IMR-90 (cell line): ENCODE measurements at regions not wholly inside any gene's neighbourhood (a gene's known extent, or its start where the extent isn't known, plus 50 kb on each side); places are given as distances from the start of the nearest gene placed in this dataset.
"Not testable (repeated sequence)": the region's sequence is repeated elsewhere in the genome, so short reads cannot be mapped to it uniquely, and the experiment has no call there.

Experiments
- ATAC-seq: fragments of 200-7000 bp; cut with Tn5 transposase; 2 replicates; pipeline ENCODE4 v1.9.1; 2020; ENCODE audit warnings: low read depth, mild to moderate bottlenecking, moderate library complexity
- BruUV-seq: library from RNA; stranded (reverse); fragments of 400-500 nt; replicated peaks from 2 replicates; lab custom pipeline; 2021; lab: Mats Ljungman, UMichigan
- CTCF ChIA-PET: fragments of 300-600 bp; formaldehyde crosslinking; extraction: SDS; loops from one replicate; lab custom pipeline; 2021; ENCODE audit warnings: antibody characterized with exemption; lab: Yijun Ruan, JAX
- POLR2A ChIA-PET: fragments of 300-600 bp; sonication (Branson Sonifier 250); formaldehyde crosslinking; loops from one replicate; lab custom pipeline; 2022; ENCODE audit warnings: antibody characterized with exemption; ENCODE audit not compliant: unreplicated experiment; lab: Charles Lee
- DNase-seq: peaks from one replicate; pipeline ENCODE4 v3.0.0; 2013
- H2AFZ ChIP-seq: replicated peaks from 2 replicates; pipeline ENCODE3; 2013; ENCODE audit warnings: low read length, mild to moderate bottlenecking; ENCODE audit not compliant: poor library complexity
- H2AK5ac ChIP-seq: 2 replicates; pipeline ENCODE4 v1.6.1; 2013; ENCODE audit warnings: low read depth, low read length, inconsistent platforms
- H2AK9ac ChIP-seq: replicated peaks from 2 replicates; pipeline ENCODE3; 2013; ENCODE audit warnings: mild to moderate bottlenecking, low read depth, low read length, moderate library complexity; ENCODE audit not compliant: poor library complexity
- H2BK120ac ChIP-seq: 2 replicates; pipeline ENCODE4 v1.6.1; 2013; ENCODE audit warnings: low read depth, low read length, inconsistent platforms
- H2BK15ac ChIP-seq: 3 replicates; pipeline ENCODE4 v1.6.1; 2013; ENCODE audit warnings: low read depth, low read length, inconsistent platforms
- H2BK20ac ChIP-seq: 2 replicates; pipeline ENCODE4 v1.6.1; 2013; ENCODE audit warnings: low read depth, mild to moderate bottlenecking, inconsistent platforms, low read length, moderate library complexity
- H2BK5ac ChIP-seq: 2 replicates; pipeline ENCODE4 v1.6.1; 2013; ENCODE audit warnings: mild to moderate bottlenecking, low read depth, low read length, inconsistent platforms; ENCODE audit not compliant: poor library complexity, severe bottlenecking
- H3K14ac ChIP-seq: replicated peaks from 2 replicates; pipeline ENCODE4 v1.6.1; 2013; ENCODE audit warnings: low read depth, low read length, inconsistent platforms
- H3K18ac ChIP-seq: 2 replicates; pipeline ENCODE4 v1.6.1; 2013; ENCODE audit warnings: low read depth, low read length, control low read depth
- H3K23ac ChIP-seq: 2 replicates; pipeline ENCODE4 v1.6.1; 2013; ENCODE audit warnings: low read depth, low read length, inconsistent platforms
- H3K27ac ChIP-seq: 2 replicates; pipeline ENCODE4 v1.5.1; 2013; ENCODE audit warnings: mild to moderate bottlenecking, control low read depth, low read length; ENCODE audit not compliant: insufficient read depth
- H3K27me3 ChIP-seq: 2 replicates; pipeline ENCODE4 v1.6.1; 2013; ENCODE audit warnings: low read length; ENCODE audit not compliant: control insufficient read depth, insufficient read depth
- H3K36me3 ChIP-seq: 2 replicates; pipeline ENCODE4 v1.6.1; 2013; ENCODE audit warnings: low read length, mixed read lengths; ENCODE audit not compliant: control insufficient read depth, insufficient read depth
- H3K4ac ChIP-seq: 2 replicates; pipeline ENCODE4 v1.6.1; 2013; ENCODE audit warnings: low read depth, low read length, inconsistent platforms
- H3K4me1 ChIP-seq: 2 replicates; pipeline ENCODE4 v1.6.1; 2013; ENCODE audit warnings: low read length, mixed read lengths; ENCODE audit not compliant: control insufficient read depth, insufficient read depth
- H3K4me2 ChIP-seq: 2 replicates; pipeline ENCODE4 v1.6.1; 2013; ENCODE audit warnings: low read depth, mild to moderate bottlenecking, control low read depth, low read length, moderate library complexity
- H3K4me3 ChIP-seq: 2 replicates; pipeline ENCODE4 v1.5.1; 2013; ENCODE audit warnings: low read depth, mild to moderate bottlenecking, control low read depth, low read length, moderate library complexity; ENCODE audit not compliant: insufficient read depth
- H3K56ac ChIP-seq: 2 replicates; pipeline ENCODE4 v1.6.1; 2013; ENCODE audit warnings: low read length, inconsistent platforms; ENCODE audit not compliant: insufficient read depth; ENCODE audit errors: extremely low read depth
- H3K79me1 ChIP-seq, 2 experiments: 2 replicates each; pipeline ENCODE4 v1.6.1; 2013; ENCODE audit warnings: low read length in 2 of 2, inconsistent platforms in 1 of 2, low read depth in 1 of 2
- H3K9ac ChIP-seq: 2 replicates; pipeline ENCODE4 v1.6.1; 2013; ENCODE audit warnings: low read depth, low read length, control low read depth
- H3K9me1 ChIP-seq: 2 replicates; pipeline ENCODE4 v1.6.1; 2013; ENCODE audit warnings: low read length, inconsistent platforms; ENCODE audit not compliant: insufficient read depth
- H3K9me3 ChIP-seq: 2 replicates; pipeline ENCODE4 v1.6.1; 2013; ENCODE audit warnings: low read length; ENCODE audit not compliant: control insufficient read depth, insufficient read depth
- H4K20me1 ChIP-seq: 2 replicates; pipeline ENCODE4 v1.6.1; 2013; ENCODE audit warnings: low read length, inconsistent platforms; ENCODE audit not compliant: insufficient read depth
- H4K5ac ChIP-seq: 2 replicates; pipeline ENCODE4 v1.6.1; 2013; ENCODE audit warnings: mild to moderate bottlenecking, low read depth, low read length, control low read depth
- H4K8ac ChIP-seq, 2 experiments: 2 replicates each; pipeline ENCODE4 v1.6.1; 2013; ENCODE audit warnings: low read depth in 2 of 2, low read length in 2 of 2, control low read depth in 1 of 2, inconsistent platforms in 1 of 2
- H4K91ac ChIP-seq: 2 replicates; pipeline ENCODE4 v1.6.1; 2013; ENCODE audit warnings: low read depth, low read length, inconsistent platforms; ENCODE audit not compliant: insufficient read depth
- WGBS, 2 experiments: methylation state at CpG; one replicate each; pipeline versions ENCODE4 v1.1.5 to v1.1.7; 2013; ENCODE audit warnings: missing lambda C conversion rate in 2 of 2; ENCODE audit not compliant: insufficient read length in 1 of 2; ENCODE audit errors: extremely low coverage in 2 of 2; 5-methylcytosine and 5-hydroxymethylcytosine counted together
- dilution Hi-C: fragments of 300-500 bp; cut with HindIII; formaldehyde crosslinking; loops from one replicate; pipeline ENCODE4 v1.14.3; 2018; ENCODE audit warnings: low sequenced_read_pairs; ENCODE audit not compliant: unreplicated experiment
- in situ Hi-C: fragments of 300-500 bp; cut with MboI; formaldehyde crosslinking; loops from 3 replicates; pipeline ENCODE4 v1.14.3; 2019; ENCODE audit warnings: low sequenced_read_pairs, inconsistent platforms, mixed read lengths
- intact Hi-C: fragments of 100-400 bp; cut with micrococcal nuclease; formaldehyde crosslinking; loops from 2 replicates; pipeline ENCODE4 v1.10.0; 2022

GRCh38 chr16:18634981-18635380 is 73.1 kb upstream of the NOMO2 start:
- H3K4me3 ChIP-seq, BruUV-seq, H3K9ac ChIP-seq, H4K20me1 ChIP-seq, CTCF ChIA-PET, H2BK15ac ChIP-seq, H3K4me1 ChIP-seq, H3K4me2 ChIP-seq, H2AFZ ChIP-seq, H2BK120ac ChIP-seq, H3K9me1 ChIP-seq, H3K4ac ChIP-seq, H3K18ac ChIP-seq, H3K23ac ChIP-seq, H4K5ac ChIP-seq, ATAC-seq, H3K27me3 ChIP-seq, H2BK5ac ChIP-seq, H2BK20ac ChIP-seq, dilution Hi-C loops, in situ Hi-C loops, POLR2A ChIA-PET, DNase-seq, H3K27ac ChIP-seq, H2AK5ac ChIP-seq, H3K79me1 ChIP-seq, H3K36me3 ChIP-seq, H3K14ac ChIP-seq, H4K8ac ChIP-seq, H3K56ac ChIP-seq, H2AK9ac ChIP-seq, H4K91ac ChIP-seq, intact Hi-C loops, H3K9me3 ChIP-seq: not testable (repeated sequence)
- no CpG with 5 or more reads among the region's 2 CpGs for WGBS, 2 experiments

GRCh38 chr16:18631713-18632112 is 69.8 kb upstream of the NOMO2 start:
- H3K9me3 ChIP-seq, H4K20me1 ChIP-seq, CTCF ChIA-PET, intact Hi-C loops, H3K4ac ChIP-seq, H4K5ac ChIP-seq, dilution Hi-C loops, POLR2A ChIA-PET, H3K14ac ChIP-seq, H4K91ac ChIP-seq, BruUV-seq, H3K4me1 ChIP-seq, H3K27ac ChIP-seq, H4K8ac ChIP-seq, H2AFZ ChIP-seq, H2BK15ac ChIP-seq, H3K56ac ChIP-seq, H3K36me3 ChIP-seq, H3K9me1 ChIP-seq, H3K4me3 ChIP-seq, ATAC-seq, H3K18ac ChIP-seq, DNase-seq, H3K9ac ChIP-seq, in situ Hi-C loops, H2BK5ac ChIP-seq, H2BK20ac ChIP-seq, H3K27me3 ChIP-seq, H2AK9ac ChIP-seq, H3K23ac ChIP-seq, H2AK5ac ChIP-seq, H3K4me2 ChIP-seq, H3K79me1 ChIP-seq, H2BK120ac ChIP-seq: not testable (repeated sequence)
- no CpG with 5 or more reads among the region's 2 CpGs for WGBS, 2 experiments
